ENCODE measurements at regions not wholly inside any gene's neighbourhood (a gene's known extent, or its start where the extent isn't known, plus 50 kb on each side); places are given as distances from the start of the nearest gene placed in this dataset.

GRCh38 chr13:48896312-48896711, 79.4 kb upstream of the FNDC3A start:
- Histone ChIP-seq H3K27me3 (ENCODE audit: control insufficient read depth in 5 of 5, insufficient read depth in 4 of 5, low read length in 5 of 5) (no peaks in the 10 kb centered on the region), H3K27ac (ENCODE audit: low read depth, low read length) (no peak overlapping the region), H3K36me3 (ENCODE audit: control insufficient read depth in 5 of 5, insufficient read depth in 5 of 5, low read length in 5 of 5) (no peaks in the 10 kb centered on the region), H3K4me1 (ENCODE audit: control insufficient read depth in 5 of 5, insufficient read depth in 5 of 5, low read length in 5 of 5) (no peaks in the 10 kb centered on the region), H3K4me3 (ENCODE audit: low read depth in 1 of 5, low read length in 5 of 5) (no peak overlapping the region), H3K9me3 (ENCODE audit: control insufficient read depth in 5 of 5, low read length in 5 of 5) (no peaks in the 10 kb centered on the region), H3K9ac (ENCODE audit: low read length in 5 of 5) (no peak overlapping the region)

- no peak overlapping the region for H3K9ac ChIP-seq (ENCODE audit: low read length in 5 of 5)
- no peak overlapping the region for H3K4me3 ChIP-seq (ENCODE audit: low read depth in 1 of 5, low read length in 5 of 5)
- H3K4me1 ChIP-seq (ENCODE audit: control insufficient read depth in 5 of 5, insufficient read depth in 5 of 5, low read length in 5 of 5), result no peaks in the 10 kb centered on the region
- H3K27ac ChIP-seq (ENCODE audit: low read depth, low read length), result no peak overlapping the region
- H3K27me3 ChIP-seq (ENCODE audit: control insufficient read depth in 5 of 5, insufficient read depth in 4 of 5, low read length in 5 of 5), result no peaks in the 10 kb centered on the region
- H3K9me3 ChIP-seq (ENCODE audit: control insufficient read depth in 5 of 5, low read length in 5 of 5), result no peaks in the 10 kb centered on the region
- H3K36me3 ChIP-seq (ENCODE audit: control insufficient read depth in 5 of 5, insufficient read depth in 5 of 5, low read length in 5 of 5), result no peaks in the 10 kb centered on the region
Observed at GRCh38 chr13:48901781-48902180, 73.9 kb upstream of the FNDC3A start.

GRCh38 chr13:48902368-48902767, 73.3 kb upstream of the FNDC3A start:
- H3K4me1 ChIP-seq (ENCODE audit: control insufficient read depth in 5 of 5, insufficient read depth in 5 of 5, low read length in 5 of 5), result no peaks in the 10 kb centered on the region
- H3K27ac ChIP-seq (ENCODE audit: low read depth, low read length), result no peak overlapping the region
- no peaks in the 10 kb centered on the region for H3K36me3 ChIP-seq (ENCODE audit: control insufficient read depth in 5 of 5, insufficient read depth in 5 of 5, low read length in 5 of 5)
- H3K9ac ChIP-seq (ENCODE audit: low read length in 5 of 5), result no peak overlapping the region
- no peaks in the 10 kb centered on the region for H3K27me3 ChIP-seq (ENCODE audit: control insufficient read depth in 5 of 5, insufficient read depth in 4 of 5, low read length in 5 of 5)
- no peaks in the 10 kb centered on the region for H3K9me3 ChIP-seq (ENCODE audit: control insufficient read depth in 5 of 5, low read length in 5 of 5)
- no peak overlapping the region for H3K4me3 ChIP-seq (ENCODE audit: low read depth in 1 of 5, low read length in 5 of 5)

GRCh38 chr13:48904668-48905290, 70.9 kb upstream of the FNDC3A start:
- H3K4me1 ChIP-seq (ENCODE audit: control insufficient read depth in 5 of 5, insufficient read depth in 5 of 5, low read length in 5 of 5), result no peaks in the 10 kb centered on the region
- H3K27me3 ChIP-seq (ENCODE audit: control insufficient read depth in 5 of 5, insufficient read depth in 4 of 5, low read length in 5 of 5), result no peaks in the 10 kb centered on the region
- H3K36me3 ChIP-seq (ENCODE audit: control insufficient read depth in 5 of 5, insufficient read depth in 5 of 5, low read length in 5 of 5), result no peaks in the 10 kb centered on the region
- H3K4me3 ChIP-seq (ENCODE audit: low read depth in 1 of 5, low read length in 5 of 5), result no peak overlapping the region
- H3K9ac ChIP-seq (ENCODE audit: low read length in 5 of 5), result no peak overlapping the region
- no peaks in the 10 kb centered on the region for H3K9me3 ChIP-seq (ENCODE audit: control insufficient read depth in 5 of 5, low read length in 5 of 5)
- no peak overlapping the region for H3K27ac ChIP-seq (ENCODE audit: low read depth, low read length)

GRCh38 chr13:48906200-48906599, 69.5 kb upstream of the FNDC3A start:
- H3K4me1 ChIP-seq (ENCODE audit: control insufficient read depth in 5 of 5, insufficient read depth in 5 of 5, low read length in 5 of 5), result no peaks in the 10 kb centered on the region
- no peak overlapping the region for H3K9ac ChIP-seq (ENCODE audit: low read length in 5 of 5)
- H3K27me3 ChIP-seq (ENCODE audit: control insufficient read depth in 5 of 5, insufficient read depth in 4 of 5, low read length in 5 of 5), result no peaks in the 10 kb centered on the region
- no peaks in the 10 kb centered on the region for H3K9me3 ChIP-seq (ENCODE audit: control insufficient read depth in 5 of 5, low read length in 5 of 5)
- no peak overlapping the region for H3K27ac ChIP-seq (ENCODE audit: low read depth, low read length)
- H3K36me3 ChIP-seq (ENCODE audit: control insufficient read depth in 5 of 5, insufficient read depth in 5 of 5, low read length in 5 of 5), result no peaks in the 10 kb centered on the region
- H3K4me3 ChIP-seq (ENCODE audit: low read depth in 1 of 5, low read length in 5 of 5), result no peak overlapping the region

GRCh38 chr13:48908381-48909055, 67.2 kb upstream of the FNDC3A start:
- Histone ChIP-seq H3K4me3 (ENCODE audit: low read depth in 1 of 5, low read length in 5 of 5) (no peak overlapping the region), H3K36me3 (ENCODE audit: control insufficient read depth in 5 of 5, insufficient read depth in 5 of 5, low read length in 5 of 5) (no peaks in the 10 kb centered on the region), H3K4me1 (ENCODE audit: control insufficient read depth in 5 of 5, insufficient read depth in 5 of 5, low read length in 5 of 5) (no peaks in the 10 kb centered on the region), H3K27ac (ENCODE audit: low read depth, low read length) (no peak overlapping the region), H3K9ac (ENCODE audit: low read length in 5 of 5) (no peak overlapping the region), H3K27me3 (ENCODE audit: control insufficient read depth in 5 of 5, insufficient read depth in 4 of 5, low read length in 5 of 5) (no peaks in the 10 kb centered on the region), H3K9me3 (ENCODE audit: control insufficient read depth in 5 of 5, low read length in 5 of 5) (no peaks in the 10 kb centered on the region)

- Histone ChIP-seq H3K27ac (ENCODE audit: low read depth, low read length) (no peak overlapping the region), H3K9me3 (ENCODE audit: control insufficient read depth in 5 of 5, low read length in 5 of 5) (no peaks in the 10 kb centered on the region), H3K4me3 (ENCODE audit: low read depth in 1 of 5, low read length in 5 of 5) (no peak overlapping the region), H3K36me3 (ENCODE audit: control insufficient read depth in 5 of 5, insufficient read depth in 5 of 5, low read length in 5 of 5) (no peaks in the 10 kb centered on the region), H3K4me1 (ENCODE audit: control insufficient read depth in 5 of 5, insufficient read depth in 5 of 5, low read length in 5 of 5) (no peaks in the 10 kb centered on the region), H3K9ac (ENCODE audit: low read length in 5 of 5) (no peak overlapping the region), H3K27me3 (ENCODE audit: control insufficient read depth in 5 of 5, insufficient read depth in 4 of 5, low read length in 5 of 5) (no peaks in the 10 kb centered on the region)
Observed at GRCh38 chr13:48909056-48909389, 66.7 kb upstream of the FNDC3A start.

- Histone ChIP-seq H3K27ac (ENCODE audit: low read depth, low read length) (no peak overlapping the region), H3K9me3 (ENCODE audit: control insufficient read depth in 5 of 5, low read length in 5 of 5) (no peaks in the 10 kb centered on the region), H3K27me3 (ENCODE audit: control insufficient read depth in 5 of 5, insufficient read depth in 4 of 5, low read length in 5 of 5) (no peaks in the 10 kb centered on the region), H3K4me1 (ENCODE audit: control insufficient read depth in 5 of 5, insufficient read depth in 5 of 5, low read length in 5 of 5) (no peaks in the 10 kb centered on the region), H3K9ac (ENCODE audit: low read length in 5 of 5) (no peak overlapping the region), H3K4me3 (ENCODE audit: low read depth in 1 of 5, low read length in 5 of 5) (no peak overlapping the region), H3K36me3 (ENCODE audit: control insufficient read depth in 5 of 5, insufficient read depth in 5 of 5, low read length in 5 of 5) (no peaks in the 10 kb centered on the region)
Observed at GRCh38 chr13:48910686-48911085, 65.0 kb upstream of the FNDC3A start.

GRCh38 chr13:48919751-48920150, 56.0 kb upstream of the FNDC3A start:
- no peaks in the 10 kb centered on the region for H3K27me3 ChIP-seq (ENCODE audit: control insufficient read depth in 5 of 5, insufficient read depth in 4 of 5, low read length in 5 of 5)
- no peak overlapping the region for H3K4me3 ChIP-seq (ENCODE audit: low read depth in 1 of 5, low read length in 5 of 5)
- H3K9me3 ChIP-seq (ENCODE audit: control insufficient read depth in 5 of 5, low read length in 5 of 5), result peaks cover 0 to 3% (median 0%) of the 10 kb centered on the region in 5 donors
- H3K9ac ChIP-seq (ENCODE audit: low read length in 5 of 5), result no peak overlapping the region
- no peaks in the 10 kb centered on the region for H3K4me1 ChIP-seq (ENCODE audit: control insufficient read depth in 5 of 5, insufficient read depth in 5 of 5, low read length in 5 of 5)
- no peaks in the 10 kb centered on the region for H3K36me3 ChIP-seq (ENCODE audit: control insufficient read depth in 5 of 5, insufficient read depth in 5 of 5, low read length in 5 of 5)
- H3K27ac ChIP-seq (ENCODE audit: low read depth, low read length), result no peak overlapping the region

- H3K4me3 ChIP-seq (ENCODE audit: low read depth in 1 of 5, low read length in 5 of 5), result no peak overlapping the region
Observed at GRCh38 chr13:48920730-48921129, 55.0 kb upstream of the FNDC3A start.

More at GRCh38 chr13:48920730-48921129, 55.0 kb upstream of the FNDC3A start:
- H3K4me1 ChIP-seq (ENCODE audit: control insufficient read depth in 5 of 5, insufficient read depth in 5 of 5, low read length in 5 of 5), result no peaks in the 10 kb centered on the region
- no peaks in the 10 kb centered on the region for H3K36me3 ChIP-seq (ENCODE audit: control insufficient read depth in 5 of 5, insufficient read depth in 5 of 5, low read length in 5 of 5)
- no peak overlapping the region for H3K9ac ChIP-seq (ENCODE audit: low read length in 5 of 5)
- H3K27me3 ChIP-seq (ENCODE audit: control insufficient read depth in 5 of 5, insufficient read depth in 4 of 5, low read length in 5 of 5), result no peaks in the 10 kb centered on the region
- peaks cover 0 to 3% (median 0%) of the 10 kb centered on the region in 5 donors for H3K9me3 ChIP-seq (ENCODE audit: control insufficient read depth in 5 of 5, low read length in 5 of 5)
- H3K27ac ChIP-seq (ENCODE audit: low read depth, low read length), result no peak overlapping the region
